Right atrium auricular region (tissue), 2 donors: ENCODE measurements at regions not wholly inside any gene's neighbourhood (a gene's known extent, or its start where the extent isn't known, plus 50 kb on each side); places are given as distances from the start of the nearest gene placed in this dataset.

Experiments
- DNase-seq: peaks from one replicate; pipeline ENCODE4 v3.0.0-alpha.2; 2019; ENCODE audit warnings: low spot score
- H3K27ac ChIP-seq, 2 donors: fragments of 200-600 bp; sonication (generic); 1 replicate in 1 of 2; 2 replicates in 1 of 2; pipeline ENCODE4 v1.5.1; 2016 to 2019
- H3K27me3 ChIP-seq, 2 donors: fragments of 200-600 bp; sonication (generic); one replicate each; pipeline versions ENCODE4 v1.5.1 to v1.6.0; 2017 to 2019
- H3K36me3 ChIP-seq: fragments of 200-600 bp; sonication (generic); one replicate; pipeline ENCODE4 v1.5.1; 2016
- H3K4me1 ChIP-seq, 2 donors: fragments of 200-600 bp; sonication (generic); one replicate each; pipeline versions ENCODE4 v1.5.1 to v1.6.0; 2017 to 2019
- H3K4me3 ChIP-seq, 2 donors: fragments of 200-600 bp; sonication (generic); 1 replicate in 1 of 2; 2 replicates in 1 of 2; pipeline ENCODE4 v1.5.1; 2017 to 2019; ENCODE audit warnings: mild to moderate bottlenecking in 1 of 2, moderate library complexity in 1 of 2
- H3K9me3 ChIP-seq, 2 donors: fragments of 200-600 bp; sonication (generic); one replicate each; pipeline ENCODE4 v1.5.1; 2019
- CTCF ChIP-seq, 2 donors: fragments of 200-600 bp; sonication (generic); IDR thresholded peaks; one replicate each; pipeline ENCODE4 v1.5.1; 2019; ENCODE audit warnings: antibody characterized with exemption in 2 of 2

GRCh38 chr2:56613920-56614319 lies 430.1 kb downstream of the CCDC85A start:
- H3K36me3 ChIP-seq: no peaks in the 10 kb centered on the region
- no peak for TF ChIP-seq CTCF (IDR thresholded peaks at IDR 0.05)
- H3K27ac ChIP-seq: no peak overlapping the region
- no peaks in the 10 kb centered on the region for H3K27me3 ChIP-seq
- H3K9me3 ChIP-seq: no peaks in the 10 kb centered on the region
- no peaks in the 10 kb centered on the region for H3K4me1 ChIP-seq
- no peak overlapping the region for H3K4me3 ChIP-seq
- no peak for DNase-seq

- Histone ChIP-seq H3K9me3 (no peaks in the 10 kb centered on the region), H3K36me3 (no peaks in the 10 kb centered on the region), H3K4me3 (no peak overlapping the region), H3K4me1 (no peaks in the 10 kb centered on the region), H3K27ac (no peak overlapping the region), H3K27me3 (no peaks in the 10 kb centered on the region)
- TF ChIP-seq CTCF (IDR thresholded peaks at IDR 0.05): no peak
- DNase-seq: no peak
Measured at GRCh38 chr2:56615760-56616159, 432.0 kb downstream of the CCDC85A start.

GRCh38 chr2:56624181-56624580 lies 440.4 kb downstream of the CCDC85A start:
- H3K4me3 ChIP-seq: no peak overlapping the region
- no peaks in the 10 kb centered on the region for H3K4me1 ChIP-seq
- no peaks in the 10 kb centered on the region for H3K36me3 ChIP-seq
- H3K27me3 ChIP-seq: no peaks in the 10 kb centered on the region
- DNase-seq: no peak
- H3K9me3 ChIP-seq: no peaks in the 10 kb centered on the region
- no peak for TF ChIP-seq CTCF (IDR thresholded peaks at IDR 0.05)
- H3K27ac ChIP-seq: no peak overlapping the region

GRCh38 chr2:56626927-56627326 lies 443.1 kb downstream of the CCDC85A start:
- no peaks in the 10 kb centered on the region for H3K4me1 ChIP-seq
- no peak for TF ChIP-seq CTCF (IDR thresholded peaks at IDR 0.05)
- no peaks in the 10 kb centered on the region for H3K9me3 ChIP-seq
- no peaks in the 10 kb centered on the region for H3K27me3 ChIP-seq
- no peaks in the 10 kb centered on the region for H3K36me3 ChIP-seq
- no peak overlapping the region for H3K4me3 ChIP-seq
- no peak overlapping the region for H3K27ac ChIP-seq
- no peak for DNase-seq

- Histone ChIP-seq H3K27me3 (no peaks in the 10 kb centered on the region), H3K4me3 (no peak overlapping the region), H3K4me1 (no peaks in the 10 kb centered on the region), H3K36me3 (no peaks in the 10 kb centered on the region), H3K9me3 (no peaks in the 10 kb centered on the region), H3K27ac (no peak overlapping the region)
- DNase-seq: no peak
- no peak for TF ChIP-seq CTCF (IDR thresholded peaks at IDR 0.05)
Measured at GRCh38 chr2:56630286-56630685, 446.5 kb downstream of the CCDC85A start.

GRCh38 chr2:56647997-56648396 lies 464.2 kb downstream of the CCDC85A start:
- Histone ChIP-seq H3K9me3 (no peaks in the 10 kb centered on the region), H3K27ac (no peak overlapping the region), H3K27me3 (no peaks in the 10 kb centered on the region), H3K36me3 (no peaks in the 10 kb centered on the region), H3K4me1 (no peaks in the 10 kb centered on the region), H3K4me3 (no peak overlapping the region)
- DNase-seq: no peak
- TF ChIP-seq CTCF (IDR thresholded peaks at IDR 0.05): no peak
